NCI-H1105 (cell line): ENCODE measurements at regions not wholly inside any gene's neighbourhood (a gene's known extent, or its start where the extent isn't known, plus 50 kb on each side); places are given as distances from the start of the nearest gene placed in this dataset.
A peak's percentile ranks its signal among the peaks of the same experiment; 100 is the strongest.

Experiments
- DNase-seq: peaks from one replicate; lab custom pipeline; 2025; lab: John Stamatoyannopoulos, UW

- peak; percentile 2 for DNase-seq
Measured at GRCh38 chr18:44423814-44424644, 256.7 kb upstream of the SETBP1 start.

GRCh38 chr18:44424645-44425035, 256.0 kb upstream of the SETBP1 start:
- no peak for DNase-seq

- DNase-seq: no peak
Measured at GRCh38 chr18:44425161-44425560, 255.5 kb upstream of the SETBP1 start.

GRCh38 chr18:44437603-44438002, 243.1 kb upstream of the SETBP1 start:
- no peak for DNase-seq

- no peak for DNase-seq
Measured at GRCh38 chr18:44450226-44450625, 230.5 kb upstream of the SETBP1 start.

GRCh38 chr18:44452346-44452745, 228.3 kb upstream of the SETBP1 start:
- DNase-seq: no peak

GRCh38 chr18:44453505-44453904, 227.2 kb upstream of the SETBP1 start:
- DNase-seq: no peak

- no peak for DNase-seq
Measured at GRCh38 chr18:44458777-44459176, 221.9 kb upstream of the SETBP1 start.

- no peak for DNase-seq
Measured at GRCh38 chr18:44464398-44465180, 216.1 kb upstream of the SETBP1 start.

- DNase-seq: no peak
Measured at GRCh38 chr18:44465381-44465841, 215.3 kb upstream of the SETBP1 start.

- DNase-seq: no peak
Measured at GRCh38 chr18:44466997-44467396, 213.7 kb upstream of the SETBP1 start.

- no peak for DNase-seq
Measured at GRCh38 chr18:44467718-44468117, 213.0 kb upstream of the SETBP1 start.

GRCh38 chr18:44473394-44474066, 207.2 kb upstream of the SETBP1 start:
- DNase-seq: no peak

- no peak for DNase-seq
Measured at GRCh38 chr18:44474067-44474411, 206.6 kb upstream of the SETBP1 start.

- DNase-seq: no peak
Measured at GRCh38 chr18:44474591-44474990, 206.1 kb upstream of the SETBP1 start.

- no peak for DNase-seq
Measured at GRCh38 chr18:44482761-44483160, 197.9 kb upstream of the SETBP1 start.

- no peak for DNase-seq
Measured at GRCh38 chr18:44495151-44495550, 185.5 kb upstream of the SETBP1 start.

- DNase-seq: no peak
Measured at GRCh38 chr18:44497311-44497710, 183.4 kb upstream of the SETBP1 start.

GRCh38 chr18:44497757-44498490, 182.8 kb upstream of the SETBP1 start:
- no peak for DNase-seq

GRCh38 chr18:44500808-44501610, 179.7 kb upstream of the SETBP1 start:
- no peak for DNase-seq

GRCh38 chr18:44502221-44502620, 178.5 kb upstream of the SETBP1 start:
- no peak for DNase-seq
